Loucy (cell line): ENCODE measurements at regions not wholly inside any gene's neighbourhood (a gene's known extent, or its start where the extent isn't known, plus 50 kb on each side); places are given as distances from the start of the nearest gene placed in this dataset.

Experiments
- H2AFZ ChIP-seq: fragments of 200-600 bp; sonication (generic); 2 replicates; pipeline ENCODE4 v1.6.0; 2016; ENCODE audit warnings: antibody characterized with exemption, mild to moderate bottlenecking, low read length, moderate library complexity
- H3F3A ChIP-seq: fragments of 200-600 bp; 2 replicates; pipeline ENCODE4 v1.6.0; 2016; ENCODE audit warnings: antibody characterized with exemption, low read depth, mild to moderate bottlenecking
- H3K27me3 ChIP-seq: fragments of 200-600 bp; sonication (generic); 2 replicates; pipeline ENCODE4 v1.6.1; 2014; ENCODE audit warnings: low read length, mild to moderate bottlenecking; ENCODE audit not compliant: insufficient read depth, poor library complexity, severe bottlenecking
- H3K36me3 ChIP-seq: fragments of 200-600 bp; sonication (generic); 2 replicates; pipeline ENCODE4 v1.6.1; 2016; ENCODE audit warnings: low read length; ENCODE audit not compliant: insufficient read depth
- H3K4me1 ChIP-seq: fragments of 200-600 bp; sonication (generic); 2 replicates; pipeline ENCODE4 v1.5.1; 2014; ENCODE audit warnings: low read length, mild to moderate bottlenecking; ENCODE audit not compliant: insufficient read depth, poor library complexity, severe bottlenecking
- H3K4me2 ChIP-seq: fragments of 200-600 bp; sonication (generic); 2 replicates; pipeline ENCODE4 v1.6.0; 2014; ENCODE audit warnings: antibody characterized with exemption, low read length, low read depth, mild to moderate bottlenecking; ENCODE audit not compliant: poor library complexity, severe bottlenecking
- H3K4me3 ChIP-seq: fragments of 200-600 bp; sonication (generic); 2 replicates; pipeline ENCODE4 v1.5.1; 2014; ENCODE audit warnings: low read length, mild to moderate bottlenecking, mixed read lengths; ENCODE audit not compliant: poor library complexity, severe bottlenecking
- H3K79me2 ChIP-seq: fragments of 200-600 bp; sonication (generic); 2 replicates; pipeline ENCODE4 v1.6.1; 2014; ENCODE audit warnings: low read length; ENCODE audit not compliant: insufficient read depth
- H3K9ac ChIP-seq: fragments of 200-600 bp; sonication (generic); 2 replicates; pipeline ENCODE4 v1.6.0; 2014; ENCODE audit warnings: mild to moderate bottlenecking, low read depth, low read length, moderate library complexity; ENCODE audit not compliant: poor library complexity, severe bottlenecking
- H3K9me2 ChIP-seq: fragments of 200-600 bp; sonication (generic); replicated peaks from 2 replicates; pipeline ENCODE4 v1.6.1; 2016; ENCODE audit warnings: low read depth, low read length, mixed read lengths
- H3K9me3 ChIP-seq: fragments of 200-600 bp; sonication (generic); 2 replicates; pipeline ENCODE4 v1.6.1; 2014; ENCODE audit warnings: mild to moderate bottlenecking, antibody characterized with exemption, low read length, low read depth; ENCODE audit not compliant: insufficient read depth
- H4K20me1 ChIP-seq: fragments of 200-600 bp; sonication (generic); 2 replicates; pipeline ENCODE4 v1.6.0; 2014; ENCODE audit warnings: antibody characterized with exemption, low read length, mild to moderate bottlenecking; ENCODE audit not compliant: insufficient read depth, poor library complexity, severe bottlenecking
- CTCF ChIP-seq: fragments of 200-600 bp; sonication (generic); conservative IDR thresholded peaks from 2 replicates; pipeline ENCODE4 v1.5.1; 2014; ENCODE audit warnings: mild to moderate bottlenecking, antibody characterized with exemption, low read length
- EZH2phosphoT487 ChIP-seq: fragments of 200-600 bp; IDR thresholded peaks from 2 replicates; pipeline ENCODE4 v1.6.1; 2018; ENCODE audit warnings: antibody characterized with exemption, mild to moderate bottlenecking, moderate library complexity, borderline replicate concordance

GRCh38 chr20:40813029-40813431, 124.0 kb upstream of the MAFB start:
- H4K20me1 ChIP-seq, result no peaks in the 10 kb centered on the region
- no peak overlapping the region for H3K4me3 ChIP-seq
- no peaks in the 10 kb centered on the region for H3K4me1 ChIP-seq
- no peaks in the 10 kb centered on the region for H3F3A ChIP-seq
- H3K9me2 ChIP-seq, result no peaks in the 10 kb centered on the region
- no peaks in the 10 kb centered on the region for H3K36me3 ChIP-seq
- no peak overlapping the region for H3K4me2 ChIP-seq
- no peak overlapping the region for H3K9ac ChIP-seq
- no peak overlapping the region for H2AFZ ChIP-seq
- H3K27me3 ChIP-seq, result no peaks in the 10 kb centered on the region
- TF ChIP-seq EZH2phosphoT487 (no peak), CTCF (no peak)
- no peaks in the 10 kb centered on the region for H3K79me2 ChIP-seq
- no peaks in the 10 kb centered on the region for H3K9me3 ChIP-seq

GRCh38 chr20:40813708-40814630, 124.9 kb upstream of the MAFB start:
- H3K27me3 ChIP-seq, result no peaks in the 10 kb centered on the region
- no peaks in the 10 kb centered on the region for H4K20me1 ChIP-seq
- no peaks in the 10 kb centered on the region for H3K9me2 ChIP-seq
- no peaks in the 10 kb centered on the region for H3K4me1 ChIP-seq
- H3K4me3 ChIP-seq, result no peak overlapping the region
- TF ChIP-seq CTCF, result no peak
- TF ChIP-seq EZH2phosphoT487, result no peak
- H3K9me3 ChIP-seq, result no peaks in the 10 kb centered on the region
- no peak overlapping the region for H3K4me2 ChIP-seq
- no peaks in the 10 kb centered on the region for H3F3A ChIP-seq
- H3K79me2 ChIP-seq, result no peaks in the 10 kb centered on the region
- H2AFZ ChIP-seq, result no peak overlapping the region
- H3K9ac ChIP-seq, result no peak overlapping the region
- no peaks in the 10 kb centered on the region for H3K36me3 ChIP-seq

- no peaks in the 10 kb centered on the region for H3K27me3 ChIP-seq
- H3K79me2 ChIP-seq, result no peaks in the 10 kb centered on the region
- no peak overlapping the region for H2AFZ ChIP-seq
- H3F3A ChIP-seq, result no peaks in the 10 kb centered on the region
- no peaks in the 10 kb centered on the region for H3K4me1 ChIP-seq
- TF ChIP-seq CTCF, result no peak
- no peak for TF ChIP-seq EZH2phosphoT487
- no peaks in the 10 kb centered on the region for H4K20me1 ChIP-seq
- no peak overlapping the region for H3K4me3 ChIP-seq
- H3K4me2 ChIP-seq, result no peak overlapping the region
- H3K36me3 ChIP-seq, result no peaks in the 10 kb centered on the region
- H3K9ac ChIP-seq, result no peak overlapping the region
- no peaks in the 10 kb centered on the region for H3K9me2 ChIP-seq
- no peaks in the 10 kb centered on the region for H3K9me3 ChIP-seq
Observed at GRCh38 chr20:40814631-40814960, 125.6 kb upstream of the MAFB start.
